Bronchial epithelial cell (primary cell): ENCODE measurements at regions not wholly inside any gene's neighbourhood (a gene's known extent, or its start where the extent isn't known, plus 50 kb on each side); places are given as distances from the start of the nearest gene placed in this dataset.

Experiments used
- DNase-seq: peaks from one replicate; pipeline ENCODE4 v3.0.0-alpha.2; 2010; ENCODE audit warnings: low read depth
- FAIRE-seq: peaks from 2 replicates; lab custom pipeline; 2011; peaks lifted over from hg19 to GRCh38; lab: Jason Lieb, UNC
- H3K27me3 ChIP-seq: 2 replicates; pipeline ENCODE4 v1.5.1; 2011; ENCODE audit warnings: low read length; ENCODE audit not compliant: control insufficient read depth, insufficient read depth
- H3K36me3 ChIP-seq: 2 replicates; pipeline ENCODE4 v1.5.1; 2011; ENCODE audit warnings: low read length; ENCODE audit not compliant: control insufficient read depth, insufficient read depth
- H3K4me3 ChIP-seq: 2 replicates; pipeline ENCODE4 v1.5.1; 2011; ENCODE audit warnings: mild to moderate bottlenecking, low read depth, low read length, control low read depth
- TF ChIP-seq, protein P1 (sequence below): IDR thresholded peaks from 2 replicates; pipeline ENCODE4 v1.5.1; 2011; ENCODE audit warnings: mild to moderate bottlenecking, moderate library complexity, low read length, control low read depth, inconsistent platforms; ENCODE audit not compliant: insufficient read depth, severe bottlenecking

DNA sequence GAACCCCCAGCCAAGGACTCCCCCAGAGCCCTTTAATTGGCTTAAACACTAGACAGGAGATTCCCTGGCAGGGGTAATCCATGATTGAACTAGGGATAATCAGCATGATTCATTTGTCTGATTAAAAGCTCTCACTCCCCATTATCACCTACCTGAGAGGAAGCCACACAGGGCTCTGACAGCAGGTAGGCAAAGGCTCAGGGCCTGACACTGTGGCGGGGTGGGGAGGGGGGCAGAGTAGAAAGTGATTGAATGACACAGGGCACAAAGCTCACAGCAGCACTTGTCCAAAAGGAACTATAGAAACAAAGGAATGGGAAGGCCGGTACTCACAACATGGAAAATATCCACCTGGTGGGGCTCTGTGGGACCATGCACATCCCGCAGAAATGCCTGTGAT, 231.6 kb downstream of the MAFB start:
- Histone ChIP-seq H3K36me3 (no peaks in the 10 kb centered on the region), H3K27me3 (peaks cover 2% of the 10 kb centered on the region), H3K4me3 (no peak overlapping the region)
- TF ChIP-seq, protein P1, sequence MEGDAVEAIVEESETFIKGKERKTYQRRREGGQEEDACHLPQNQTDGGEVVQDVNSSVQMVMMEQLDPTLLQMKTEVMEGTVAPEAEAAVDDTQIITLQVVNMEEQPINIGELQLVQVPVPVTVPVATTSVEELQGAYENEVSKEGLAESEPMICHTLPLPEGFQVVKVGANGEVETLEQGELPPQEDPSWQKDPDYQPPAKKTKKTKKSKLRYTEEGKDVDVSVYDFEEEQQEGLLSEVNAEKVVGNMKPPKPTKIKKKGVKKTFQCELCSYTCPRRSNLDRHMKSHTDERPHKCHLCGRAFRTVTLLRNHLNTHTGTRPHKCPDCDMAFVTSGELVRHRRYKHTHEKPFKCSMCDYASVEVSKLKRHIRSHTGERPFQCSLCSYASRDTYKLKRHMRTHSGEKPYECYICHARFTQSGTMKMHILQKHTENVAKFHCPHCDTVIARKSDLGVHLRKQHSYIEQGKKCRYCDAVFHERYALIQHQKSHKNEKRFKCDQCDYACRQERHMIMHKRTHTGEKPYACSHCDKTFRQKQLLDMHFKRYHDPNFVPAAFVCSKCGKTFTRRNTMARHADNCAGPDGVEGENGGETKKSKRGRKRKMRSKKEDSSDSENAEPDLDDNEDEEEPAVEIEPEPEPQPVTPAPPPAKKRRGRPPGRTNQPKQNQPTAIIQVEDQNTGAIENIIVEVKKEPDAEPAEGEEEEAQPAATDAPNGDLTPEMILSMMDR: no peak
- FAIRE-seq: no peak
- no peak for DNase-seq

DNA sequence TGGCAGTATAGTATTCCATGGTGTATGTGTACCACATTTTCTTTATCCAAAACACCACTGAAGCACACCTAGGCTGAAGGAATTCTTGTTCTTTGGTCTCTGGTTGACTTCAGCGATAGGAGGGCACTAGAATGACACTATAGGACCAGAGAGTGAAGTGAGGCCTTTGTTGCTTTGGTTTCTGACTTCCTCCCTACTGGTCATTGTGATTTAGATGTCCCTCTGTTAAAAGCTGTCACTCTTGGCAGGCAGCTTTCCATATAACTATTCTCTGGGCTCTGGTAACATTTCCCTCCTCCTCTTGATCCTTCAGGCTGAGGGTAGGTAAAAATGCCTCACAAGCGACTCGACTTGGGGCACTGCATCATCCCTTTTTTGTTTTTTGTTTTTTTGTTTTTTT, 236.3 kb downstream of the MAFB start:
- DNase-seq: no peak
- no peaks in the 10 kb centered on the region for H3K36me3 ChIP-seq
- TF ChIP-seq, protein P1: no peak
- peaks cover 2% of the 10 kb centered on the region for H3K27me3 ChIP-seq
- no peak for FAIRE-seq
- no peak overlapping the region for H3K4me3 ChIP-seq

DNA sequence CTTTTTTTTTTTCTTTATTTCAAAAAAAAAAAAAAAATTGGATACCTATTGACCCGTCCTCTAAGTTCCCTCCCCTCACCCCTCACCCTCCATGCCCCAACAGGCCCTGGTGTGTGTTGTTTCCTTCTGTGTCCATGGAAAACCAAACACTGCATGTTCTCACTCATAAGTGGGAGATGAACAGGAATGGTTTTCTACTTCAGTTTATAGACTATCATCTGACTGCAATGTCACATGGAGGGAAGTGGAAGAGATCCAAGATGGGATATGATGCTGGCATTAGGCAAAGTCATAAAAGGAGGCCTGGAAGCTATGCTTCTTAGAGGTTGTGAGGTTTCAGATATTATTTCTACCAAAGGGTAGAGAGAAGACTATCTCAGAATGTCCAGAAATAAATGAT, 237.5 kb downstream of the MAFB start:
- FAIRE-seq: no peak
- peaks cover 2% of the 10 kb centered on the region for H3K27me3 ChIP-seq
- TF ChIP-seq, protein P1: no peak
- no peak overlapping the region for H3K4me3 ChIP-seq
- H3K36me3 ChIP-seq: no peaks in the 10 kb centered on the region
- no peak for DNase-seq

DNA sequence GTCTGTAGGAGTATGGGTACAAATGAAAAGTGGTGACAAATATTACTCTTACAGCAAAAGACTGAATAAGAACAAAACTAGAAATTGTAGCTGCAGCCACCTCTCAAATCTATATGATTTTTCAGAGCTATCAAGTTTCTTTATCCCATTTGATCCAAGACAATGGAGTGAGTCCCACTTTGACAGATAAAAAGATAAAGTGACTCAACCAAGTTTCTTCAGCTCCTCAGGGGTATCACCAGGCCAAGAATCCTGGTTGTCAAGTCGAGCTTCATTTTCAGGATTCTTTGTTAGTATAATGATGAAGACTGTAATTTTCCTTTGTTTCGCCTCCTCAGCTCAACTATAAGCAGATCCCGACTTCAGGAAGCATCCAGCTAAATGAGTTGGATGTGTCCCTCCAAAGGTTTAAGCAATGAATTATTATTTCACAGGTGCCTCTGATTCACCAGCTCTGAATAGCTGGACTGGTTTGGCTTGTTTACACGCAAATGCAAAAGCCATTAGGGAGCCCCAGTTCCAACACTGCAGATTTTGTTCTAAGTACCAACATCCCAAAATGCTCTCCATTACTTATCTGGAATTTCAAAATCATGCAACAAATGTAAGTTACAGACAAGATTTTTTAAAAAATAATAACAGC, 238.9 kb downstream of the MAFB start:
- H3K4me3 ChIP-seq: no peak overlapping the region
- H3K27me3 ChIP-seq: no peaks in the 10 kb centered on the region
- DNase-seq (peak; percentile 61), FAIRE-seq (no peak)
- TF ChIP-seq, protein P1: no peak
- H3K36me3 ChIP-seq: no peaks in the 10 kb centered on the region

DNA sequence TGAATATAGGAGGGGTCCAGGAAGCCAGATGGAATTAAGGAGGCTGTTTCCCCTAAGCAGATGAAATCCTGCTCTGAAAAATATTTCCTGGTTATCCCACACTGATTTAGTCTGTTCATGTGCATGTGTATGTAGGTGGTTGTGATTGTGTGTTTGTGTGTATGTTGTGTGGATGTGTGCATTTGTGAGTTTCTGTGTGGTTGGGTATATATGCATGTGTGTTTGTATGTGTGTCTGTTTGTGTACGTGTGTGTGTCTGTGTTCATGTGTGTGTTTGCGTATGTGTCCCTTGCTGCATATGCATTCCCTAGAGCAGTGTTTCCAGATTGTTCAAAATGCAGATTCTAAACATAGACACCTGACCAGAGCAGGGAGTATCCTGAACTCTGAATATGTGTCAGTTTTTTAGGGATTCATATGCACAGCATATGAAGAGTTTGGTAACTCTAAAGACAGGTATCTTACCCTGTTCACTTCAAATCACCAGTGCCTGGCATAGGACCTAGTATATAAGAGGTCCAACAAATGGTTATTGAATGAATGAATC, 239.8 kb downstream of the MAFB start:
- no peak for DNase-seq
- peak; percentile 40 for FAIRE-seq
- no peaks in the 10 kb centered on the region for H3K36me3 ChIP-seq
- TF ChIP-seq, protein P1: no peak
- no peaks in the 10 kb centered on the region for H3K27me3 ChIP-seq
- no peak overlapping the region for H3K4me3 ChIP-seq

- TF ChIP-seq, protein P1: no peak
- no peaks in the 10 kb centered on the region for H3K36me3 ChIP-seq
- no peak for FAIRE-seq
- no peak for DNase-seq
- no peaks in the 10 kb centered on the region for H3K27me3 ChIP-seq
- H3K4me3 ChIP-seq: no peak overlapping the region
Measured at GRCh38 chr20:40446888-40447287, 242.1 kb downstream of the MAFB start.
